ENCODE measurements at regions not wholly inside any gene's neighbourhood (a gene's known extent, or its start where the extent isn't known, plus 50 kb on each side); places are given as distances from the start of the nearest gene placed in this dataset.

DNA sequence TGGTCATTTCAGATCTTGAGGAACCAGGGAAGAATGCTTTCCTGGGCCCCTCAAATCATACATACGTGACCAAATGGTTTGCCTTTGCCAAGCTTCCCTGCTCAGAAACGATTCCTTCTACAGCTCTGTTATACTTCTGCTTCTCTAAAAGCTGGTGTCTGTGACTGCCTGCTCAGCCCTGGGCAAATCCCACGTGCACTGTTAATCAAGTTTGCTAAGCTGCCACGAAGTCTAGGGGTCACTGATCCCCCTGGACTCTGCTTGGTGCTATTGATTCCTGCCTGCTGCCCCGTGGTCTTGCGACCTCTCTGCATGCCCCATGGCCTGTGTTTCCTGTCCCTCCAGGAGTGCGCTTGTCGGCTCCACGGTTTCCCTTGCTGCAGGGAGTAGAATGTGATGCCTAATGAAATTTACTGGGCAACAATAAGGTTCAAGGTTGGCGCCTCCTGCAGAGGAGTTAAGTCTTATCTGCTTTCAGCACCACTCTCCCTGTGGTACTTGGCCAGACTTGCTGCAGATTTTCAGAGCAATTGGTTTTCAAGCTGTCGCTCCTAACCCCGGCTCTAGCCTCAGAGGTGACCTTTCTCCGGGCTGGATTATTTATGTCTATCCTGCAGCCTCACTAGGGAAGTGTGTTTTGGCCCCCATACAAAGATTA lies 201.6 kb upstream of the FZD8 start:
- Histone ChIP-seq H2BK5ac (ENCODE audit: low read depth, low read length, poor library complexity, severe bottlenecking) (no peak overlapping the region), H4K8ac (ENCODE audit: low read depth in 2 of 2, low read length in 2 of 2) (no peak overlapping the region), H4K20me1 (ENCODE audit: insufficient read depth, low read length) (no peaks in the 10 kb centered on the region), H3K36me3 (ENCODE audit: control insufficient read depth, insufficient read depth, low read length) (no peaks in the 10 kb centered on the region), H3K18ac (ENCODE audit: low read depth, low read length) (no peak overlapping the region), H2BK15ac (ENCODE audit: low read depth, low read length) (no peak overlapping the region), H3K4me3 (ENCODE audit: insufficient read depth, low read depth, low read length) (no peak overlapping the region), H4K5ac (ENCODE audit: low read depth, low read length) (no peak overlapping the region), H3K14ac (replicated peaks; ENCODE audit: low read depth, low read length) (no peak overlapping the region; the same call in 1 of the 2 replicates), H2AK5ac (ENCODE audit: low read depth, low read length) (no peak overlapping the region), H3K9me3 (ENCODE audit: control insufficient read depth, insufficient read depth, low read length) (no peaks in the 10 kb centered on the region), H2BK120ac (ENCODE audit: low read depth, low read length) (no peak overlapping the region), H3K56ac (ENCODE audit: extremely low read depth, insufficient read depth, low read length) (no peak overlapping the region), H3K4ac (ENCODE audit: low read depth, low read length) (no peak overlapping the region), H2AK9ac (replicated peaks; ENCODE audit: low read depth, low read length, poor library complexity) (no peak overlapping the region), H3K4me2 (ENCODE audit: low read depth, low read length) (no peak overlapping the region), H2AFZ (replicated peaks; ENCODE audit: low read length, poor library complexity) (peak overlapping the region; percentile 4), H3K27me3 (ENCODE audit: control insufficient read depth, insufficient read depth, low read length) (no peaks in the 10 kb centered on the region), H3K9ac (ENCODE audit: low read depth, low read length) (no peak overlapping the region), H3K4me1 (ENCODE audit: control insufficient read depth, insufficient read depth, low read length) (no peaks in the 10 kb centered on the region), H3K27ac (ENCODE audit: insufficient read depth, low read length) (no peak overlapping the region), H4K91ac (ENCODE audit: insufficient read depth, low read depth, low read length) (no peak overlapping the region), H3K9me1 (ENCODE audit: insufficient read depth, low read length) (no peaks in the 10 kb centered on the region), H3K23ac (ENCODE audit: low read depth, low read length) (no peak overlapping the region), H2BK20ac (ENCODE audit: low read depth, low read length) (no peak overlapping the region), H3K79me1 (ENCODE audit: low read depth in 1 of 2, low read length in 2 of 2) (no peaks in the 10 kb centered on the region)
- TF ChIP-seq SMC3 (IDR thresholded peaks at IDR 0.05; ENCODE audit: low read depth, low read length) (no peak), CHD1 (IDR thresholded peaks at IDR 0.05; ENCODE audit: low read depth, low read length) (no peak), MAFK (IDR thresholded peaks at IDR 0.05; ENCODE audit: low read depth, low read length) (no peak), BHLHE40 (IDR thresholded peaks at IDR 0.05; ENCODE audit: low read depth, low read length) (no peak), POLR2A (IDR thresholded peaks at IDR 0.05; ENCODE audit: low read depth, low read length) (no peak), MAZ (IDR thresholded peaks at IDR 0.05; ENCODE audit: borderline replicate concordance, low read depth, low read length) (no peak), MXI1 (IDR thresholded peaks at IDR 0.05; ENCODE audit: borderline replicate concordance, low read depth, low read length) (no peak), RFX5 (IDR thresholded peaks at IDR 0.05; ENCODE audit: low read depth, low read length) (no peak), RAD21 (IDR thresholded peaks at IDR 0.05; ENCODE audit: low read length) (no peak), RCOR1 (IDR thresholded peaks at IDR 0.05; ENCODE audit: insufficient replicate concordance, low read length) (no peak)
- TF ChIP-seq, protein P1, sequence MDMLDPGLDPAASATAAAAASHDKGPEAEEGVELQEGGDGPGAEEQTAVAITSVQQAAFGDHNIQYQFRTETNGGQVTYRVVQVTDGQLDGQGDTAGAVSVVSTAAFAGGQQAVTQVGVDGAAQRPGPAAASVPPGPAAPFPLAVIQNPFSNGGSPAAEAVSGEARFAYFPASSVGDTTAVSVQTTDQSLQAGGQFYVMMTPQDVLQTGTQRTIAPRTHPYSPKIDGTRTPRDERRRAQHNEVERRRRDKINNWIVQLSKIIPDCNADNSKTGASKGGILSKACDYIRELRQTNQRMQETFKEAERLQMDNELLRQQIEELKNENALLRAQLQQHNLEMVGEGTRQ (IDR thresholded peaks at IDR 0.05; ENCODE audit: low read depth, low read length): no peak
- TF ChIP-seq, protein P2, sequence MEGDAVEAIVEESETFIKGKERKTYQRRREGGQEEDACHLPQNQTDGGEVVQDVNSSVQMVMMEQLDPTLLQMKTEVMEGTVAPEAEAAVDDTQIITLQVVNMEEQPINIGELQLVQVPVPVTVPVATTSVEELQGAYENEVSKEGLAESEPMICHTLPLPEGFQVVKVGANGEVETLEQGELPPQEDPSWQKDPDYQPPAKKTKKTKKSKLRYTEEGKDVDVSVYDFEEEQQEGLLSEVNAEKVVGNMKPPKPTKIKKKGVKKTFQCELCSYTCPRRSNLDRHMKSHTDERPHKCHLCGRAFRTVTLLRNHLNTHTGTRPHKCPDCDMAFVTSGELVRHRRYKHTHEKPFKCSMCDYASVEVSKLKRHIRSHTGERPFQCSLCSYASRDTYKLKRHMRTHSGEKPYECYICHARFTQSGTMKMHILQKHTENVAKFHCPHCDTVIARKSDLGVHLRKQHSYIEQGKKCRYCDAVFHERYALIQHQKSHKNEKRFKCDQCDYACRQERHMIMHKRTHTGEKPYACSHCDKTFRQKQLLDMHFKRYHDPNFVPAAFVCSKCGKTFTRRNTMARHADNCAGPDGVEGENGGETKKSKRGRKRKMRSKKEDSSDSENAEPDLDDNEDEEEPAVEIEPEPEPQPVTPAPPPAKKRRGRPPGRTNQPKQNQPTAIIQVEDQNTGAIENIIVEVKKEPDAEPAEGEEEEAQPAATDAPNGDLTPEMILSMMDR (conservative IDR thresholded peaks at IDR 0.05; ENCODE audit: low read depth, low read length): no peak
- TF ChIP-seq, protein P3, sequence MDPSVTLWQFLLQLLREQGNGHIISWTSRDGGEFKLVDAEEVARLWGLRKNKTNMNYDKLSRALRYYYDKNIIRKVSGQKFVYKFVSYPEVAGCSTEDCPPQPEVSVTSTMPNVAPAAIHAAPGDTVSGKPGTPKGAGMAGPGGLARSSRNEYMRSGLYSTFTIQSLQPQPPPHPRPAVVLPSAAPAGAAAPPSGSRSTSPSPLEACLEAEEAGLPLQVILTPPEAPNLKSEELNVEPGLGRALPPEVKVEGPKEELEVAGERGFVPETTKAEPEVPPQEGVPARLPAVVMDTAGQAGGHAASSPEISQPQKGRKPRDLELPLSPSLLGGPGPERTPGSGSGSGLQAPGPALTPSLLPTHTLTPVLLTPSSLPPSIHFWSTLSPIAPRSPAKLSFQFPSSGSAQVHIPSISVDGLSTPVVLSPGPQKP (IDR thresholded peaks at IDR 0.05; ENCODE audit: borderline replicate concordance, low read depth, low read length): no peak
- in situ Hi-C loops (cut with MboI; ENCODE audit: low sequenced_read_pairs): no loop called here
- no TSS peak for BruUV-seq (replicated peaks)
- DNase-seq (no peak), ATAC-seq (ENCODE audit: low read depth) (no peak)
- WGBS, 2 experiments (ENCODE audit: extremely low coverage in 2 of 2, insufficient read length in 1 of 2): 17% methylated on average over 4 of the region's 13 CpGs; no CpG with 5 or more reads in 1 of the 2 experiments
- intact Hi-C loops (cut with micrococcal nuclease): no loop called here
- dilution Hi-C loops (cut with HindIII; ENCODE audit: low sequenced_read_pairs, unreplicated experiment): no loop called here
- ChIA-PET CTCF (no interaction called here), POLR2A (ENCODE audit: unreplicated experiment) (no interaction called here)

Measured in IMR-90 (cell line).